ENCODE measurements at regions not wholly inside any gene's neighbourhood (a gene's known extent, or its start where the extent isn't known, plus 50 kb on each side); places are given as distances from the start of the nearest gene placed in this dataset.

- H3K27me3 Mint-ChIP-seq (ENCODE audit: low read depth in 3 of 3), result peaks cover 1 to 8% (median 1%) of the 10 kb centered on the region in 3 donors
- H3K27ac Mint-ChIP-seq, result no peak overlapping the region
- DNase-seq, result peak in 2 of 3 donors; percentile 20 to 74
- H3K9me3 Mint-ChIP-seq, result peaks cover 27 to 68% (median 46%) of the 10 kb centered on the region in 6 donors
- peaks cover 8 to 15% (median 10%) of the 10 kb centered on the region in 3 donors for H3K36me3 Mint-ChIP-seq
- peaks cover 9 to 15% of the 10 kb centered on the region in 2 donors for H3K4me1 Mint-ChIP-seq
- peak overlapping the region in 3 of 5 donors; percentile 81 to 89 (median 81) for H3K4me3 Mint-ChIP-seq
Observed at GRCh38 chr10:130300608-130301020, 164.4 kb downstream of the GLRX3 start.

DNA sequence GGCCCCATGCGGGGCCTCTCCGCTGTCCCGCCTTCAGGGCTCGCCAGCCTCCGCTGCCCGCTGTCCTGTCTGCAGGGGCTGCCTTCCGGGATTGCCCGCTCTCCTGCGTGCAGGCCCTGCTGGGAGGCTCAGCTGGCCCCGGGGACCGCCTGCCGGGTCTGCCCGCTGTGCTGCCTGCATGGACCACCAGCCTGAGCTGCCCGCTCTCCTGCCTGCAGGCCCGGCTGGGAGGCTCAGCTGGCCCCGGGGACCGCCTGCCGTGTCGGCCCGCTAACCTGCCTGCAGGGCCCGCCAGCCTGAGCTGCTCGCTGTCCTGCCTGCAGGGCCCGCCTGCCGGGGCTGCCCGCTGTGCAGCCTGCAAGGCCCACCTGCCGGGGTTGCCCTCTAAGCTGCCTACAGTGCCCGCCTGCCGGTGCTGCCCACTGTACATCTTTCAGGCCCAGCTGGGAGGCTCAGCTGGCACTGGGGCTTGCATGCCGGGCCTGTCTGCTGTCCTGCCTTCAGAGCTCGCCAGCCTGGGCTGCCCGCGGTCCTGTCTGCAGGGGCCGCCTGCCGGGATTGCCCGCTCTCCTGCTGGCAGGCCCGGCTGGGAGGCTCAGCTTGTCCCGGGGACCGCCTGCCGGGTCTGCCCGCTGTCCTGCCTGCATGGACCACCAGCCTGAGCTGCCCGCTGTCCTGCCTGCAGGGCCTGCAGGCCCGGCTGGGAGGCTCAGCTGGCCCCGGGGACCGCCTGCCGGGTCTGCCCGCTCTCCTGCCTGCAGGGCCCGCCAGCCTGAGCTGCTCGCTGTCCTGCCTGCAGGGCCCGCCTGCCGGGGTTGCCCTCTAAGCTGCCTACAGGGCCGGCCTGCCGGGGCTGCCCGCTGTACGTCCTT is 165.1 kb downstream of the GLRX3 start:
- peak overlapping the region; percentile 82 to 95 (median 86) for H3K27ac Mint-ChIP-seq
- peak overlapping the region; percentile 75 to 89 (median 81) for H3K4me3 Mint-ChIP-seq
- peak; percentile 34 to 84 (median 70) for DNase-seq
- peaks cover 7 to 15% (median 10%) of the 10 kb centered on the region in 3 donors for H3K36me3 Mint-ChIP-seq
- H3K4me1 Mint-ChIP-seq, result peaks cover 9 to 15% of the 10 kb centered on the region in 2 donors
- peaks cover 1 to 8% (median 1%) of the 10 kb centered on the region in 3 donors for H3K27me3 Mint-ChIP-seq (ENCODE audit: low read depth in 3 of 3)
- peaks cover 23 to 61% (median 40%) of the 10 kb centered on the region in 6 donors for H3K9me3 Mint-ChIP-seq

DNA sequence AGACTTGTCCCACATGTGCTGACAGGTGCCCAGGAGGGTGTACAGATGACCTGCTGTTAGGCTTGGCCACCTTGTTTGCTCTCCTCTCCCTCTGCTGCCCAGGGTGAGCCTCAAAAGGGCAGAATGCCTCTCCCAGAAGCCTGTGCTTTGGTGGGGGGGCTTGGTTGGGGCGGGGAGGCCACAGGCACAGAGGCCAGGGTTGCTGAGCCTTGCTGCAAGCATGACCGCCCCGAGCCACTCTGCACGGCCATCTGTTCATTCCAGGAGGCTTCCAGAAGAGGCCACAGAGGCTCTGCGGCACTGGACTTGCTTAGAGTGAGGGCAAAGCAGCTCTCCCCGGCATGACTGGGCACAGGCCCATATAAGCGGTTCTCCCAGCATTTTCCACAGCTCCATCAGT is 190.8 kb downstream of the GLRX3 start:
- Mint-ChIP-seq H3K9me3 (peaks cover 0 to 8% (median 0%) of the 10 kb centered on the region in 6 donors), H3K4me3 (no peak overlapping the region), H3K36me3 (no peaks in the 10 kb centered on the region), H3K27me3 (ENCODE audit: low read depth in 3 of 3) (peaks cover 1 to 14% (median 5%) of the 10 kb centered on the region in 3 donors), H3K4me1 (no peaks in the 10 kb centered on the region), H3K27ac (no peak overlapping the region)
- no peak for DNase-seq

GRCh38 chr10:130329792-130330191 is 193.6 kb downstream of the GLRX3 start:
- no peaks in the 10 kb centered on the region for H3K4me1 Mint-ChIP-seq
- H3K9me3 Mint-ChIP-seq, result no peaks in the 10 kb centered on the region
- no peak overlapping the region for H3K27ac Mint-ChIP-seq
- H3K36me3 Mint-ChIP-seq, result no peaks in the 10 kb centered on the region
- peaks cover 1 to 12% (median 3%) of the 10 kb centered on the region in 3 donors for H3K27me3 Mint-ChIP-seq (ENCODE audit: low read depth in 3 of 3)
- no peak overlapping the region for H3K4me3 Mint-ChIP-seq
- no peak for DNase-seq

GRCh38 chr10:130333185-130333584 is 197.0 kb downstream of the GLRX3 start:
- H3K4me3 Mint-ChIP-seq, result no peak overlapping the region
- H3K27ac Mint-ChIP-seq, result no peak overlapping the region
- H3K36me3 Mint-ChIP-seq, result no peaks in the 10 kb centered on the region
- no peaks in the 10 kb centered on the region for H3K4me1 Mint-ChIP-seq
- H3K9me3 Mint-ChIP-seq, result no peaks in the 10 kb centered on the region
- peaks cover 1 to 10% (median 5%) of the 10 kb centered on the region in 3 donors for H3K27me3 Mint-ChIP-seq (ENCODE audit: low read depth in 3 of 3)
- no peak for DNase-seq

GRCh38 chr10:130335336-130335735 is 199.1 kb downstream of the GLRX3 start:
- peaks cover 0 to 8% (median 5%) of the 10 kb centered on the region in 3 donors for H3K27me3 Mint-ChIP-seq (ENCODE audit: low read depth in 3 of 3)
- no peaks in the 10 kb centered on the region for H3K36me3 Mint-ChIP-seq
- no peak for DNase-seq
- H3K4me1 Mint-ChIP-seq, result no peaks in the 10 kb centered on the region
- no peak overlapping the region for H3K4me3 Mint-ChIP-seq
- no peak overlapping the region for H3K27ac Mint-ChIP-seq
- no peaks in the 10 kb centered on the region for H3K9me3 Mint-ChIP-seq

GRCh38 chr10:130336617-130337304 is 200.6 kb downstream of the GLRX3 start:
- Mint-ChIP-seq H3K36me3 (no peaks in the 10 kb centered on the region), H3K4me3 (no peak overlapping the region), H3K27ac (no peak overlapping the region), H3K9me3 (no peaks in the 10 kb centered on the region), H3K27me3 (ENCODE audit: low read depth in 3 of 3) (peaks cover under 1 to 8% (median 4%) of the 10 kb centered on the region in 3 donors), H3K4me1 (no peaks in the 10 kb centered on the region)
- DNase-seq, result no peak

DNA sequence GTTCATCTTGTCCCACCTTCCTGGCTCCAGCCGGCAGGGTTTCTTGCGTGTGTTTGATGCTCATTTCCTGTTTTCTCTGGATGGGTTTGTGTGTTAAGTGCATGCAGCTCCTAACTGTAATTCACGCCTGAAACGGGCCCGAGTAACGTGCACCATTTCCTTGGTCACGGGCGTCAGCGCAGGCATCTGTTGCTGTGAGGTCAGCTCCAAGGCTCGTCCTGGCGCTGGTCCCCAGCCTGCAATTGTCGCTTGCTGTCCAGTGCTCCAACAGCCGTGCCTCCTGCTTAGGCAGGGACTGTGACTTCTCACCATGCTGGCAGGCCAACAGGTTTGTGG is 201.1 kb downstream of the GLRX3 start:
- no peak for DNase-seq
- Mint-ChIP-seq H3K9me3 (no peaks in the 10 kb centered on the region), H3K4me3 (no peak overlapping the region), H3K36me3 (no peaks in the 10 kb centered on the region), H3K27ac (no peak overlapping the region), H3K4me1 (no peaks in the 10 kb centered on the region), H3K27me3 (ENCODE audit: low read depth in 3 of 3) (peaks cover 4 to 11% (median 5%) of the 10 kb centered on the region in 3 donors)

DNA sequence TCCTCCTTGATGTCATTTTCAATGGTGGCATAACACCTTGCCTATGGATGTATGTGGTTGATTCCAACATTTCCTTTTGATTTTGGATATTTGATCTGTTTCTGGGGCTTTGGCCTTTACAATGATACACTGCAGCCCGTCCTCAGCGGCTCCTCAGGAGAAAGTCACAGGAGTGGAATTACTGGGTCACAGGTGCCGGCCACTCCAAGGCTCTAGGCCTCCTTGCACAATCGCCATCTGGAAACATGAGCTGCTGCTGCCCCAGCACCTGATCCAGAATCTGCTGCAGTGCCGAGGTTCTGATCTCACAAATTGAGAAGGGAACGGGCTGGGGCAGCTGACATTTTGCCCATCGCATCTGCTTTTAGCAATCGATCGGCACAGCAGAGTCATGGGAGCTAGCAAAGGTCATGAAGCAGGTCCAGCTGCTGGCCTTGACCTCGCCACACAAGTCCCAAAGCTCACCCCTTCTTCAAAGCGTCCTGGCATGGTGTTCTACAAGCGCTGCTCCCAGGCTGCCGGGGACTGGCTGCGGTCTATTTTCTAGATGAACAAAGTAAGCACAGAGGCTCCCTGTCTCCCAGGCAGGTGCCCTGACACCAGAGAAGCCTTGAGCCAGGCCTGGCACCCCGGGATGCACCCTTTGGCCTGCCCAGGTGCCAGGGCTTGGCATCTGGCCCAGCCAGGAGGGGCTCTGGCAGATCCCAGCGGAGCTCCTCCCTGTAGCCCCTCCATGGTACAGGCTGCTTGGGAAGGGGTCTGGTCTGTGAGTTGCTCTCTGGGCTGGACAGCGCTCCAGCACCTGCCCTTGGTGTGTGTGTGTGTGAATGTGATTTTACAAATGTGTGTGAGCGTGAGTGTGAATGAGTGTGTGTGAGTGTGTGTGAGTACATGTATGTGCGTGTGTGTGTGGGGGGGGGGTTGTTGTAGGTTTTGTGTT is 201.8 kb downstream of the GLRX3 start:
- no peak overlapping the region for H3K27ac Mint-ChIP-seq
- no peaks in the 10 kb centered on the region for H3K4me1 Mint-ChIP-seq
- H3K4me3 Mint-ChIP-seq, result no peak overlapping the region
- DNase-seq, result no peak
- H3K9me3 Mint-ChIP-seq, result no peaks in the 10 kb centered on the region
- no peaks in the 10 kb centered on the region for H3K36me3 Mint-ChIP-seq
- peaks cover 4 to 11% (median 5%) of the 10 kb centered on the region in 3 donors for H3K27me3 Mint-ChIP-seq (ENCODE audit: low read depth in 3 of 3)

GRCh38 chr10:130338636-130339024 is 202.4 kb downstream of the GLRX3 start:
- Mint-ChIP-seq H3K27ac (no peak overlapping the region), H3K27me3 (ENCODE audit: low read depth in 3 of 3) (peaks cover 4 to 11% (median 5%) of the 10 kb centered on the region in 3 donors), H3K36me3 (no peaks in the 10 kb centered on the region), H3K9me3 (no peaks in the 10 kb centered on the region), H3K4me1 (no peaks in the 10 kb centered on the region), H3K4me3 (no peak overlapping the region)
- no peak for DNase-seq

- Mint-ChIP-seq H3K4me3 (no peak overlapping the region), H3K9me3 (no peaks in the 10 kb centered on the region), H3K36me3 (no peaks in the 10 kb centered on the region), H3K27ac (no peak overlapping the region), H3K27me3 (ENCODE audit: low read depth in 3 of 3) (peaks cover 4 to 11% (median 5%) of the 10 kb centered on the region in 3 donors), H3K4me1 (no peaks in the 10 kb centered on the region)
- no peak for DNase-seq
Observed at GRCh38 chr10:130339091-130339490, 202.9 kb downstream of the GLRX3 start.

DNA sequence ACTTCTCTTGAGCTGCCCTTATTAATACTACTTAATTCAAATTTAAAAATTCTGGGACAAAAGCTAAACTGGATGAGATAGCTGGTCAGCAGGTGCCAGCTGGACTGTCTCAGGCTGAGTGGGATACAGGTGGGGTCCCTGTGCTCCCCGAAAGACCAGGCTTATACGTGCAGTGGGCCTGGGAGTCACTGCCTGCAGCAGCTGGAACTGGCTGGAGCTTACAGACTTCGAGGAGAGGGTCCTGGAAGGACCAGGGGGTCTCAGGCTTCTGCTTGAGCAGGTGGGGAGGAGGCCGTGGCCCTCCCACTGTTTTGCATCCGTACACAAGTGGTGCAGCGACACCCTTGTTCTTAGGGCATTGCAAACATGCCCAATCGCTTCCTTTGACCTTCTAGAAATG is 203.7 kb downstream of the GLRX3 start:
- H3K4me3 Mint-ChIP-seq, result no peak overlapping the region
- no peaks in the 10 kb centered on the region for H3K9me3 Mint-ChIP-seq
- H3K27ac Mint-ChIP-seq, result no peak overlapping the region
- H3K4me1 Mint-ChIP-seq, result no peaks in the 10 kb centered on the region
- H3K27me3 Mint-ChIP-seq (ENCODE audit: low read depth in 3 of 3), result peaks cover 4 to 7% (median 5%) of the 10 kb centered on the region in 3 donors
- DNase-seq, result no peak
- H3K36me3 Mint-ChIP-seq, result no peaks in the 10 kb centered on the region

- DNase-seq, result no peak
- H3K27me3 Mint-ChIP-seq (ENCODE audit: low read depth in 3 of 3), result peaks cover 4 to 7% (median 5%) of the 10 kb centered on the region in 3 donors
- H3K4me3 Mint-ChIP-seq, result no peak overlapping the region
- no peaks in the 10 kb centered on the region for H3K36me3 Mint-ChIP-seq
- H3K9me3 Mint-ChIP-seq, result no peaks in the 10 kb centered on the region
- no peaks in the 10 kb centered on the region for H3K4me1 Mint-ChIP-seq
- no peak overlapping the region for H3K27ac Mint-ChIP-seq
Observed at GRCh38 chr10:130340816-130341215, 204.6 kb downstream of the GLRX3 start.
